ENCODE measurements at regions not wholly inside any gene's neighbourhood (a gene's known extent, or its start where the extent isn't known, plus 50 kb on each side); places are given as distances from the start of the nearest gene placed in this dataset.
"Not testable (repeated sequence)": the region's sequence is repeated elsewhere in the genome, so short reads cannot be mapped to it uniquely, and the experiment has no call there.

DNA sequence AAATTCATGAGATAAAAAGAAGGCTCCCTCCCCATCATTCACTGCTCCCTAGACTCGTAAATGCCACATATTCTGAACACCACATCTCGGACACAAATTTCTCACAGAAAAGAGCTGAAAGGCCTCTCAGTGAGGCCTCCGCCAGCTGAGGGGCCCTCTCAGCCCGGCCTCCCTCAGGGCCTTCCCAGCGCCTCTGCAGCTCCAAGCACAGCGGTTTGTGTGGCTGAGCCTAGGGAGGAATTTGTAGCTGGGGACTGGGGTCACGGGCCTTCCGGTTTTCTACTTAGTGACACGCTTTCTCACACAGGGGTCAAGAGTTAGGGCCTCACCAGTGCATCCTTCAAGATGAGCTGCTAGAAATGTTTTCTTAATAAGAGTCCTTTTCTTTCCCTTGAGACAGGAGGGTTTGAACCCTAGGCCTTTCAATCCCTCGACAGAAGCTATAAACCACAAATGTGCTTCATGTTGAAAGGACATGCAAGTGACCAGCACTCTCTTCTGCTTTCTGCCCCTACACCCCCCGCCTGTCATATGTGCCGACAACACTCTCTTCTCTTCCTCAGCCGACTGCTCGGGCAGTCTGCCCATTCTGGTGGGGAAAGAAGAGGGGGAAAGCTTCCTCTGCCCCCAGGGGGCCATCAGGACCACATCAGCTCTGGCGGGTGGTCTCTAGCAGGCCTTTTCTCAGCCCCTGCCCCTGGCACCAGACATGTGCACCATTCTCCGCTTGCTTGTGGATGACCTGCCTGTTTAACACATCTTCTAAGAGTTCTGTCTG is 104.9 kb downstream of the CHIC2 start:
- no peak for DNase-seq (ENCODE audit: low read depth)

- no peak for DNase-seq (ENCODE audit: low read depth)
Measured at GRCh38 chr4:53956454-53956853, 108.0 kb downstream of the CHIC2 start.

DNA sequence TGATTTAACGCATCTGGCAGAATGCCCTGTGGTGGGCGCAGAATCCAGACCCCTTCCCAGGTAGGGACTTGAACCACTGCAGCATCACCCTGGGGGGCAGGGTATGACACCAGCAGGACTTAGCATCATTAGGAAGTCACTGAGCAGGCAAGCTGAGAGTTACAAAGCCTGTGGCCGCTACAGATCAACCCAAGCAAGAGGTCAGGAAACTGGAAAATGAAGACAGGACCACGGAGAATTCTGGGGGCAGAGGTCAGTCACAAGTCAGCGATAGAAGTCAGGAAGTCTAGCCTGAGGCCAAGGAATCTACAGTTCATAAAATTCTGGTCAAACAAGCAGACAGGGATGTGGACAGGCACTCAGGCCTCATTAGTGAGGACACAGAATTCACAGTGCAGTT is 108.4 kb downstream of the CHIC2 start:
- no peak for DNase-seq (ENCODE audit: low read depth)

- DNase-seq (ENCODE audit: low read depth): no peak
Measured at GRCh38 chr4:53951414-53951813, 113.0 kb downstream of the CHIC2 start.

- no peak for DNase-seq (ENCODE audit: low read depth)
Measured at GRCh38 chr4:53943345-53944085, 120.9 kb downstream of the CHIC2 start.

DNA sequence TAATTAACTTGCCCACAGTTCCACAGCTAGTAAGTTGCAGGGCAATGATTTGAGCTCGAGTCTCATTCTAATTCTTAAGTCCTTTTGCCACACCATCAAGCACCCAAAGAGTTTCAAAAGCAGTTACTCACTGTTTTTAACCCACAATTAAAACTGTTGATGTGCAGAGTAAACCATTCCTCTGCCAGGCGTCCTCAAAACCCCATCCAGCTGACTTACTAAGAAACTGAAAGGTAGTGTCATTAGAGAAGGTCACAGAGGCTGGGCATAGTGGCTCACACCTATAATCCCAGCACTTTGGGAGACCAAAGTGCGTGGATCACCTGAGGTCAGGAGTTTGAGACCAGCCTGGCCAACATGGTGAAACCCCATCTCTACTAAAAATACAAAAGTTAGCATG is 121.7 kb downstream of the CHIC2 start:
- no peak for DNase-seq (ENCODE audit: low read depth)

GRCh38 chr4:53941331-53941730 is 123.1 kb downstream of the CHIC2 start:
- DNase-seq (ENCODE audit: low read depth): no peak

DNA sequence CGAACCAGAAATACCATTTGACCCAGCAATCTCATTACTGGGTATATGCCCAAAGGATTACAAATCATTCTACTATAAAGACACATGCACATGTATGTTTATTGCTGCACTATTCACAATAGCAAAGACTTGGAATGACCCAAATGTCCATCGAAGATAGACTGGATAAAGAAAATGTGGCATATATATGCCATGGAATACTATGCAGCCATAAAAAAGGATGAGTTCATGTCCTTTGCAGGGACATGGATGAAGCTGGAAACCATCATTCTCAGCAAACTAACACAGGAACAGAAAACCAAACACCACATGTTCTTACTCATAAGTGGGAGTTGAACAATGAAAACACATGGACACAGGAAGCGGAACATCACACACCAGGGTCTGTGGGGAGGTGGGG is 124.5 kb downstream of the CHIC2 start:
- not testable (repeated sequence) for DNase-seq (ENCODE audit: low read depth)

- no peak for DNase-seq (ENCODE audit: low read depth)
Measured at GRCh38 chr4:53937918-53938317, 126.5 kb downstream of the CHIC2 start.

- DNase-seq (ENCODE audit: low read depth): no peak
Measured at GRCh38 chr4:53937327-53937726, 127.1 kb downstream of the CHIC2 start.

DNA sequence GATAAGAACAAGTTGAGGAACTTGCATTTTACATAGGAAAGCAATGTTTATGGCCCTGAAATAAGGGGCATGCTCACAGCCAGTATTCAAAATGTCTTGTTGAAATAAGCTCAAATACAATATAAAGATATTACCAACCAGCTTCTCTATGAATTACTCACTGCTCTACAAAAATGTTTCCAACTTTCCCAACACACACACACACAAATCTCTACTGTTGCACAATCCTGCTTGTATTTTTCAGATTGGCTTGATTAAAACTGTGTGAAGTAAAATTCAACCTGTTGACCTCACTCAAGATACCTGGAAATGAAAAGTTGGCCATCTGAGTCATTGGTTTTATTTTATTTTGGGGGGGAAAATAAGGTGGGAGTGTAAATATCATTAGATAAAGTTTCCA is 128.6 kb downstream of the CHIC2 start:
- no peak for DNase-seq (ENCODE audit: low read depth)

DNA sequence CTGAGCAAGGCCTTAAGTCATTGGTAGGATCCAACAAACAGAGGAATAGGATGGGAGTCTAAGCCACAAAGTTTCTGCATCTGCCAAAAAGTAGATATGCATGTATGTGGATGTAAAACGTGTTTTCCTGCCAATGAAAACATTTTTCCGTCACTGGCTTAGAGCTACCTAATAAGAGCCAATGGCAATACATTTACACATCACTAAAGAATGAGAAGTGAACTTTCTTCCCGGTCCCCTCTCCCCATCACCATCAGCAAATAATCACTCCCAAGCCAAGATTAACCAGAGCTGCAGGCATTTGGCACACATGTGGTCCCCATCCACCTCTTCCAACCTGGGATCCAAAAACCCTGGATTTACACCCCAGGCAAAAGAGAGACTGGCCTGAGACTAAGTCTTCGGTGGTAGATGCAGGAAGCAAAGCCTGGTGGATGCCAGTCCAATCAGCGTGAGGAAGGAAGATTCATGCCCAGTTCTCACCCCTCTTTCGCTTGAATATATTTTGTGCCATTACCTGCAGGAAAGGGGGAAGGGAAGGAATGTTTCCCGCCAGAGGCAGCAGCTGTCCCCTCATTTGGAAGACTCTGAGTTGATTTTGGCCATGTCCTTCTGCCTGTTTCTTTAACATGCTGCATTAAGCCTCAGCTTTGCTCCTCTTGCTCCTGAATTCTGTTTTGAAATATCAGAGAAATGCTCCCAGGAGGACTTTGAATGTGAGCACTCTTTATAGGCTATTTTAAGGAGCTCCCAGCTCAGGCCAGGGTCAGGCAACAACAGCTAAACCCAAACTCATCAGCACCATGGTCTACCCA is 131.4 kb downstream of the CHIC2 start:
- DNase-seq (ENCODE audit: low read depth): peak; percentile 77

- no peak for DNase-seq (ENCODE audit: low read depth)
Measured at GRCh38 chr4:53931461-53931961, 132.9 kb downstream of the CHIC2 start.

DNA sequence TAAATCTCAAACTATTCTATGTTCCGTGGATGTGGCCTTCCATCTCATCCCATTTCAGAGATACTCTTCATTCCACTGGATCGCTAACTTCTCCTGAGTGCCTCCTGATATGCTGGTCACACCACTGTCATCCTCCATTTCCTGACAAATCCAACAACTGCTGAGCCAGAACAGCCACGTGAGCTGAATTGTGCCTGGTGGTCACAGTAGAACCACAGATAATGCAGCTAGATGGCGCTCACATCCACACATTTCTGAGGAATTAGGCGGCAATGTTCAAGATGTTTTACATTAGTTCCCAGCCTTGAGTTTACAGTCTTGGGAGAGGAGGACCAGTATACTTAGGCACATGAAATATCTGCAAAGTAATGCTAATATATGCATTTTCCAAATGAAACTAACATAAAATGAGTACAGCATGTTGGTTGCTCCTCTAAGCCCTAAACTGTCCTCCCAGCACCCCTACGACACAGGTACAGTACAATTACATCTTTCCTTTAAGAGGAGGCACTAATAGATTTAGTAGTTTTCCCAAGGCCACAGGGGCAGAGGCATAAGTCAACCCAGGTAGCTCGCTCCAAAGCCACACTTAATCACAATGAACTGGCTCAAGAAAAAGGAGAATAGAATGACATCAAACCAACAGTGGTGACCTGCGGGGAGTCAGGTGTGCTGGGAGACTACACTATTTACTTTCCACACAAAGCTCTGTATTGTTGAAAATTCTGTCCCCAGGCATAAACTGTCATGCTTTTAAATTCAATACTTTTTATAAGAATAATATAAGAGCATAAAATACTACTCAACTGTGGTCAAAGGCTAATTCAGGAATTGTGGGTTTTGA is 134.2 kb downstream of the CHIC2 start:
- DNase-seq (ENCODE audit: low read depth): peak; percentile 84

GRCh38 chr4:53929311-53929710 is 135.1 kb downstream of the CHIC2 start:
- DNase-seq (ENCODE audit: low read depth): no peak

DNA sequence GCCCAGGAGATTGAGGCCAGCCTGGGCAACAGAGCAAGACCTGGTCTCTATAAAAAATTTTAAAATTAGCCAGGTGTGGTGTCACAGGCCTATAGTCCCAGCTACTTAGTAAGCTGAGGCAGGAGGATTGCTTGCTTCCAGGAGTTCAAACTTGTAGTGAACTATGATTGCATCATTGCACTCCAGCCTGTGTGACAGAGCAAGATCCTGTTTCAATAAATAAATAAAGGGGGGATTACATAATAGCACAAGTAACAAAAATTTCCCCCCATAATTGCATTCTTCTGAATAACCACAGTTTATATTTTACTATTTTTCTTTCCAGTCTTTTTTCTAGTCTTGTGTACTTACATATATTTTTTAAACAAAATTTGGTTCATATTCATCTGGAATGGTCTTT is 135.6 kb downstream of the CHIC2 start:
- no peak for DNase-seq (ENCODE audit: low read depth)

DNA sequence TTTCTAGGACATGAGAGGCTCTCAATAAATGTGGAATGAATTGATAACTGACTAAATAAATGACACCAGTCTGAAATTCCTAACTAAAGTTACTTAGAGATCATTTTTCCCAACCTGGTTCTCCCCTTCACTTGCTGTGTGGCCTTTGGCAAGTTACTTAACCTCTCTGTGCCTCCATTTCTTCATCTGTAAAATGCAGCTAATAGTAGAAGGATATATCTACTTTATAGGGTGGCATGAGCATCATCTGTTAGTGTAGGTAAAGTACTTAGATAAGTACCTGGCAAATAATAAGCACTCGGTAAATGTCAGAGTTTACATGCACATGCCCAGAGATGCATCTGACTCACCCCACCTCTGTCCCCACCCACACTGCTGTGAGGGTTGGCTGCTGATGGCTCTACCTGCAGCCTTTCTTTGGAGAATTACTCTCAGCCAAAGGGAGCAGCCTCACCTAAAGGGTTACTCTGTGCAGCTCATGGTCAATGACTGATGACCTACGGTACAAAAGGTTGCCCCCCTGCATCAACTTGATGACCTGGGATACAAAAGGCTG is 139.3 kb downstream of the CHIC2 start:
- DNase-seq (ENCODE audit: low read depth): no peak

- no peak for DNase-seq (ENCODE audit: low read depth)
Measured at GRCh38 chr4:53924333-53925049, 139.9 kb downstream of the CHIC2 start.

GRCh38 chr4:53923921-53924320 is 140.5 kb downstream of the CHIC2 start:
- DNase-seq (ENCODE audit: low read depth): no peak

- no peak for DNase-seq (ENCODE audit: low read depth)
Measured at GRCh38 chr4:53921856-53922255, 142.5 kb downstream of the CHIC2 start.

Measured in forelimb muscle (tissue), 1 donor.